ENCODE measurements at regions not wholly inside any gene's neighbourhood (a gene's known extent, or its start where the extent isn't known, plus 50 kb on each side); places are given as distances from the start of the nearest gene placed in this dataset.
A peak's percentile ranks its signal among the peaks of the same experiment; 100 is the strongest.

DNA sequence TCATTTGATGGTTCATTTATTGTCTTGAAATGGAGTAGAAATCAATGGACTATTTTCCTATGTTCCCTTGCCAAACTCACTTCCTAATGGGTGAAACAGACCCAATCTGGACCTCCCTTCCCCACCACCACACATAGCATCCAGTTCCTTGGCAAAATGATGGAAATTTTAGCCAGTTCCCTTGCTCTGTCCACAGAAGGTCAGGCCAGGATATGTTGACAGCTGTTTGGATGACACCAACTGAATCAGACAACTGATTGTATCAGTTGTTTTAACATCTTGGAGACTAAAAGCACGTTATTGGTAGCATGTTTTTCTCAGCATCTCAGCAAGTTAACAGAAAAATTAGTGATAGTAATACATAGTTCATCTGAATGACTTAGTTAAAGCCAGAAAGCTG, 534.8 kb downstream of the PSAT1 start:
- Histone ChIP-seq H3K9ac (ENCODE audit: low read length) (no peak overlapping the region), H3K27me3 (replicated peaks; ENCODE audit: control insufficient read depth, insufficient read depth, low read length) (no peaks in the 10 kb centered on the region), H3K4me3 (ENCODE audit: low read length) (no peak overlapping the region), H3K36me3 (ENCODE audit: control insufficient read depth, insufficient read depth, low read length, severe bottlenecking) (no peaks in the 10 kb centered on the region), H3K9me3 (ENCODE audit: control insufficient read depth, low read length) (no peaks in the 10 kb centered on the region), H3K4me1 (ENCODE audit: control insufficient read depth, insufficient read depth, low read length) (no peaks in the 10 kb centered on the region)
- no peak for DNase-seq (ENCODE audit: low read depth)

DNA sequence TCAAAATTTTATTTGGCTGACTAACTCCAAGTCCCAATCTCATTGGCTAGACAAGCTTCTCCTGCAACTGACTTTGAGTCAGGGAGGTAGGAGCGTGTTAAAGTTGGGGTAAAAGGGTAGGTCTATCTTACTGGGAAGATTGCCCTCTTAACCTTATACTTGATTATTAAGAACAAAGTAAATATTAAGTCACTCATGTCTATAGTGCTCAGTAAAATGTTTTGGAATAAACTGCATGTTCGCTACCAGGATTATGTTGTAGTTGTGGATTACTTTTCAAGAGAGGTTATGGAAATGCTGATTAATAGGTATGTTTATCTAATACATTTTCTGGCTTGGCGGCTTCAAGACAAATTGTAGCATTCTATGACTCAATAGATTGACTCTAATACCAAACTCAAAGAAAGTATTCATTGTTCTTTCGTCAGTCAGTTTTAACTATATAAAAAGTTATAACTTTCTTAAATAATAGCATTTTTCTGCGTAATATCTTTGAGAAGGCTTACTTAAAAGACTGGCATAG, 539.1 kb downstream of the PSAT1 start:
- Histone ChIP-seq H3K36me3 (ENCODE audit: control insufficient read depth, insufficient read depth, low read length, severe bottlenecking) (no peaks in the 10 kb centered on the region), H3K9ac (ENCODE audit: low read length) (no peak overlapping the region), H3K9me3 (ENCODE audit: control insufficient read depth, low read length) (no peaks in the 10 kb centered on the region), H3K4me3 (ENCODE audit: low read length) (no peak overlapping the region), H3K4me1 (ENCODE audit: control insufficient read depth, insufficient read depth, low read length) (no peaks in the 10 kb centered on the region), H3K27me3 (replicated peaks; ENCODE audit: control insufficient read depth, insufficient read depth, low read length) (no peaks in the 10 kb centered on the region)
- DNase-seq (ENCODE audit: low read depth), result no peak

DNA sequence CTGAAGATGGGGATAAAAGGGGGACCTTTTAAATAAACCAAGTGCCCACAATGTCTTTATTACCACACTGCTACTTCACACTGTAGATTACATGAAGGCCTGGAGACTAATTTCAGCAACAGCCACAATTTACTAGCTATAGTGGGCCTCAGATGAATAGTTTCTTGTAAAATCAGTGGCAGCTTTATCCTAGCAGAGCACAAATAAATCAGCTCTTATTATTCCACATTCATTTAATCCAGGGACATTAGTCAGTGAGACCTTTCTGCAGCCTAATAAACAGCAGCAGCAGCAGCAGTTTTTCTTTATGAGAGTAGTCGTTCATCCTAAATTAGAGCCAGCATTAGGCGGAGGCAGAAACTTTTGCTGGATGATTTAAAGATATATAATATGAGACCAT, 542.3 kb downstream of the PSAT1 start:
- no peaks in the 10 kb centered on the region for H3K4me1 ChIP-seq (ENCODE audit: control insufficient read depth, insufficient read depth, low read length)
- H3K4me3 ChIP-seq (ENCODE audit: low read length), result no peak overlapping the region
- peaks cover 4% of the 10 kb centered on the region for H3K9me3 ChIP-seq (ENCODE audit: control insufficient read depth, low read length)
- H3K36me3 ChIP-seq (ENCODE audit: control insufficient read depth, insufficient read depth, low read length, severe bottlenecking), result no peaks in the 10 kb centered on the region
- no peak overlapping the region for H3K9ac ChIP-seq (ENCODE audit: low read length)
- H3K27me3 ChIP-seq (replicated peaks; ENCODE audit: control insufficient read depth, insufficient read depth, low read length), result no peaks in the 10 kb centered on the region
- DNase-seq (ENCODE audit: low read depth), result no peak

DNA sequence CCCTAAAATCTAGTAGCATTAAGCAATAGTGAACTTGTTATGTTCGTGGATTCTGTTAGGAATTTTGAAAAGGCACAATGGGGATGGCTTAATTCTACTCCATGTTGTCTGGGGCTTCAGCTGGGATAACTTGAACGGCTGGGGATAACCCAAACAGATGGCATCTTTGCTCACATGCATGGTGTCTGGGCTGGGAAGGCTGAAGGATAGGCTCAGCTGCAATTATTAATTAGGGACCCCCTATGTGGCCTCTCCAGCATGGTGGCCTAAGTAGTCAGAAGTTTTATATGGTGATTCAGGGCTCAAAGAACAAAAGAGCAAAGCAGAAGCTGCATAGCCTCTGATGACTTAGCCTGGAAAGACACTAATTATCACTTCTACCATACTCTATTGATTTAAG, 551.1 kb downstream of the PSAT1 start:
- peaks cover 11% of the 10 kb centered on the region for H3K9me3 ChIP-seq (ENCODE audit: control insufficient read depth, low read length)
- H3K36me3 ChIP-seq (ENCODE audit: control insufficient read depth, insufficient read depth, low read length, severe bottlenecking), result no peaks in the 10 kb centered on the region
- H3K4me3 ChIP-seq (ENCODE audit: low read length), result no peak overlapping the region
- no peaks in the 10 kb centered on the region for H3K27me3 ChIP-seq (replicated peaks; ENCODE audit: control insufficient read depth, insufficient read depth, low read length)
- DNase-seq (ENCODE audit: low read depth), result no peak
- H3K4me1 ChIP-seq (ENCODE audit: control insufficient read depth, insufficient read depth, low read length), result no peaks in the 10 kb centered on the region
- H3K9ac ChIP-seq (ENCODE audit: low read length), result no peak overlapping the region

DNA sequence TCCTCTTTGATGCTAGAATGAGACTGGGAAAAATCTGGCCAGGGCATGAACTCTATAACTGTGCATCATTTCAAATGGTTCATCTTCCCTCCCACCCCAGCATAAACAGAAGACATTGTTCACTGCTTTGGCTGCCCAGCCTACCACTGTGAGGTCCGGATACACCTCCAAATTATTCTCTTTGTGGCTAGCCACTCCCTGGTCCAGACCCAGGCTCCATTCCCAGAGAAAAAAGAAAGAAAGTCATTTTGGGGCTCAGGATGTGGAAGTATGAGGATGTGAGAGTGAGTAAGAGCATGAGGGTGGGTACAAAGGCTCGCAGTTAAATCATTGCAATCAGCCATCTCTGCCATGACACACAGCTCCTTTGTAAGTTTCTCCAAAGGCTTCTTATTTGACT, 559.2 kb downstream of the PSAT1 start:
- Histone ChIP-seq H3K36me3 (ENCODE audit: control insufficient read depth, insufficient read depth, low read length, severe bottlenecking) (no peaks in the 10 kb centered on the region), H3K4me1 (ENCODE audit: control insufficient read depth, insufficient read depth, low read length) (peaks cover 5% of the 10 kb centered on the region), H3K27me3 (replicated peaks; ENCODE audit: control insufficient read depth, insufficient read depth, low read length) (no peaks in the 10 kb centered on the region), H3K9ac (ENCODE audit: low read length) (no peak overlapping the region), H3K4me3 (ENCODE audit: low read length) (no peak overlapping the region), H3K9me3 (ENCODE audit: control insufficient read depth, low read length) (no peaks in the 10 kb centered on the region)
- DNase-seq (ENCODE audit: low read depth), result no peak

DNA sequence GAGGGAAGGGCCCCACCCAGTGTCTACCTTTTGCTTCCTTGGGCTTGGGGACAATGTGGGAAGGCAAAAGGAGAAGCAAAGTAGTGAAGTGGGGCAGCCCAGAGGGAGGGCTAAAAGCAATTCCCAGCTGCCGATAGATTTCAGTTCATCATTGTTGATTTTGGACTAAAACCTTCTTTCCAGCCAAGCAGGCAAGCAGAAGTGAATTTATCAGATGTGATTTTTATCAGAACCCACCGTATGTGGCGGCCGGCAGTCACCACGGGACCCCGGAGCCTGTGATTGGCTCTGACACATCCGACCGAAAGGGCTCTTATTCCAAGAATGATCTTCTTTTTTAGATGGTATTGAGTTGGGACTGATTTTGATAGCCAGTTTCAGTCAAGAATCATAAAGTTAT, 559.9 kb downstream of the PSAT1 start:
- H3K4me3 ChIP-seq (ENCODE audit: low read length), result no peak overlapping the region
- H3K36me3 ChIP-seq (ENCODE audit: control insufficient read depth, insufficient read depth, low read length, severe bottlenecking), result no peaks in the 10 kb centered on the region
- H3K9me3 ChIP-seq (ENCODE audit: control insufficient read depth, low read length), result no peaks in the 10 kb centered on the region
- no peaks in the 10 kb centered on the region for H3K27me3 ChIP-seq (replicated peaks; ENCODE audit: control insufficient read depth, insufficient read depth, low read length)
- no peak overlapping the region for H3K9ac ChIP-seq (ENCODE audit: low read length)
- H3K4me1 ChIP-seq (ENCODE audit: control insufficient read depth, insufficient read depth, low read length), result peaks cover 5% of the 10 kb centered on the region
- no peak for DNase-seq (ENCODE audit: low read depth)

DNA sequence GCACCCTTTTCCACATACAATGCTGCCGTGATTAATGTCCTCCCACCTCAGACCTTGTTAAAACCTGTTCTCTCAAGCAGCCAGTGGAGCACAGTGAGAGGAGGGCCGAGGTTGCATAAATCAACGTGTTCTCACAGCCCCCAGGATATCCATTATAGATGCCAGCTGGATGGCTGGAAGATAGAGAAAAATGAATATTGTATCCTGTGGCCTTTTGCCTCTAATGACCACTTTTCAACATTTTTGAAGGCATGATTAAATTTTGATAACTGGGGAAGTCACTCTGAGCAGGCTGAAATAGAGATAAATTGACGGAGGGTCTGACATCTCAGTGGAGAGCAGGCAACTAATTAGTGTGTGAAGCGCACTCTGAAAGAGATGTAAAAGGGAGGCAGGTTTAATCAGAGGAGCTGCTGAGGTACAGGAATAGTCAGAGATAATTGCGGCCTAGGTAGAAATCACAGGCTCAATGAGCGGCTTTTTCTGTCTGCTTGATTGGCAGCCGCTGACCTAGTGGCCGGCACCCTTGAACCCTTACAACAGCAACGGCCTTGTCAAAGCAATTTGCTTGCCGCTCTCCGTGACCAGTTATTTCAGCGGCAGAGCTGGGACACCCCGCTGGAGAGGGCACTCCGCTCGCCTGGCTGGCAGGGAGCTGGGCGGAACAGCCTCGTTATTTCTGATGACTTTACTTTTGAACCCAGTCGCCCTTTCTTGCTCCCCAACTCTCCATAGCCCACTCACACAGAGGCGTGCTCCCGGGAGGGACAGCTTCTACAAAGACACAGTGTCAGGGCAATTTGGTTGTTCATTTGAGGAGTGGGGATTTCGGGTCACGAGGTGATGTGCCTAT, 560.7 kb downstream of the PSAT1 start:
- Histone ChIP-seq H3K36me3 (ENCODE audit: control insufficient read depth, insufficient read depth, low read length, severe bottlenecking) (no peaks in the 10 kb centered on the region), H3K4me3 (ENCODE audit: low read length) (no peak overlapping the region)

DNA sequence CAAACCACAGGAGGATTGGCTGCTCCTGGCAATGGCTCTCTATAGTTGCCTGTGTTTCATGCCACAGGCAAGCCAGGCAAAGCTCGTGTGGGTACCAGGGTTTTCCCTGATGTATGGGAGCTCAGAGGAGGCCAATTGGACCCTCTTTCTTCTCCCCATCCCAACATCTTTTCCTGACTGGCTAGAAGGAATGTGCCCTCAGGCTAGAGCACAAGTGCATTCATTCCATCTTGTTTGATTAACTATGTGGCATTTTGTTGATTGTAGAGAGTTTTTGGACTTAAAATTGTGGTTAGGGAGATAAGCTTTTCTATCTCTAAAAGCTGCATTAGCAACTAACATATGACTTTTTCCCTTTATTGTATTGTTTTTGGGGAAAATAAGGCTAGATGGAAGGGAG, 561.3 kb downstream of the PSAT1 start:
- Histone ChIP-seq H3K4me1 (ENCODE audit: control insufficient read depth, insufficient read depth, low read length) (peaks cover 5% of the 10 kb centered on the region), H3K27me3 (replicated peaks; ENCODE audit: control insufficient read depth, insufficient read depth, low read length) (no peaks in the 10 kb centered on the region), H3K9me3 (ENCODE audit: control insufficient read depth, low read length) (no peaks in the 10 kb centered on the region), H3K4me3 (ENCODE audit: low read length) (no peak overlapping the region), H3K36me3 (ENCODE audit: control insufficient read depth, insufficient read depth, low read length, severe bottlenecking) (no peaks in the 10 kb centered on the region), H3K9ac (ENCODE audit: low read length) (no peak overlapping the region)
- DNase-seq (ENCODE audit: low read depth), result peak; percentile 27

More for the DNA sequence above, 560.7 kb downstream of the PSAT1 start:
- H3K4me1 ChIP-seq (ENCODE audit: control insufficient read depth, insufficient read depth, low read length), result peaks cover 5% of the 10 kb centered on the region
- DNase-seq (ENCODE audit: low read depth), result no peak
- H3K27me3 ChIP-seq (replicated peaks; ENCODE audit: control insufficient read depth, insufficient read depth, low read length), result no peaks in the 10 kb centered on the region
- no peaks in the 10 kb centered on the region for H3K9me3 ChIP-seq (ENCODE audit: control insufficient read depth, low read length)
- no peak overlapping the region for H3K9ac ChIP-seq (ENCODE audit: low read length)

DNA sequence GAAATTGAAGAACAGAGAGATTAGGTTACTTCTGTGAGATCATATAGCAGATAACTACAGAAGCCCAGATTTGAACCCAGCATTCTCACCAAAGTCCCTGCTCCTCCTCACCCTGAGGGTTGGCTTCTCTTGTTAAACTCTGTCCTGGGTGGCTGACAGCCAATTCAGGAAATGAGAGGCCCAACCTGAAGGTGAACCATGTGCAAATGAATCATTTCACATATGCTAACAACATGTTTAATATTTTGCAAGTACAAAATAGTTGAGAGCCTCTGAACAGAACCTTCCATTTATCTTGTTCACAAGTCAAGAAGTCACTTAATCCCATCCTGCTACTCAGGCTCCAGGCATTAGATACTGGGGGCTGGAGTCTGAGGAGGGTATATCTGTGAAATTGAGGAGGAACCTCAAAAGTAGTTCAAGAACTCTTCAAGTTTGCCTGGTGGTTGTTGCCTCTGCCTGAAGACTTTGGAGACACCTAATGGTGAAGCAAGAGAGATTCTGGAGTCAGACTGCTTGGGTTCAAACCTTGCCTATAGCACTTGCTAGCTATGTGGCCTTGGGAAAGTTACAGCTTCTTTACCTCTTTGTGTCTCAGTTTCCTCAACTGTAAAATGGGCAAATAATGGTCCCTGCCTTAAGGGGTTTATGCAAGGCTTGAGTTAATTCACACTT, 564.0 kb downstream of the PSAT1 start:
- Histone ChIP-seq H3K27me3 (replicated peaks; ENCODE audit: control insufficient read depth, insufficient read depth, low read length) (no peaks in the 10 kb centered on the region), H3K9ac (ENCODE audit: low read length) (no peak overlapping the region), H3K36me3 (ENCODE audit: control insufficient read depth, insufficient read depth, low read length, severe bottlenecking) (no peaks in the 10 kb centered on the region), H3K9me3 (ENCODE audit: control insufficient read depth, low read length) (no peaks in the 10 kb centered on the region), H3K4me1 (ENCODE audit: control insufficient read depth, insufficient read depth, low read length) (peaks cover 5% of the 10 kb centered on the region), H3K4me3 (ENCODE audit: low read length) (no peak overlapping the region)
- peak; percentile 35 for DNase-seq (ENCODE audit: low read depth)

DNA sequence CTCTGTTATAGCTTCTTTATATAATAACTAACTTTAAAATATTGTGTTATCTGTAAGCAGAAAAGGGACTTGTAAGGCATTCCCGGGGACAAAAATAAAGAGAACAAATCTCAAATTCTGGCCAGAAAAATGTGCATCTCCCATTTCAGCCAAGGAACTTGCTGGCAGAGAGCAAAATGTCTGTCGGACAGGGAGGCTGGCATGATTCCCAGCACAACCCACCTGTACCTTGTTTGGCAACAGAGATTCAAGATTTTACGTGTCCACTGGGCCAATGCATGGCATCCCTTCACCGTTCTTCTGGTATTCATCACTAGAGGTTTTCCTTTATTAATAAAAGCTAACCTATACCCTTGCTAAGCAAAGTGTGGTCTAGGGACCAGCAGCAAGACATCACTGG, 566.6 kb downstream of the PSAT1 start:
- DNase-seq (ENCODE audit: low read depth), result no peak
- Histone ChIP-seq H3K36me3 (ENCODE audit: control insufficient read depth, insufficient read depth, low read length, severe bottlenecking) (no peaks in the 10 kb centered on the region), H3K9ac (ENCODE audit: low read length) (no peak overlapping the region), H3K9me3 (ENCODE audit: control insufficient read depth, low read length) (no peaks in the 10 kb centered on the region), H3K27me3 (replicated peaks; ENCODE audit: control insufficient read depth, insufficient read depth, low read length) (no peaks in the 10 kb centered on the region), H3K4me3 (ENCODE audit: low read length) (no peak overlapping the region), H3K4me1 (ENCODE audit: control insufficient read depth, insufficient read depth, low read length) (peaks cover 10% of the 10 kb centered on the region)

DNA sequence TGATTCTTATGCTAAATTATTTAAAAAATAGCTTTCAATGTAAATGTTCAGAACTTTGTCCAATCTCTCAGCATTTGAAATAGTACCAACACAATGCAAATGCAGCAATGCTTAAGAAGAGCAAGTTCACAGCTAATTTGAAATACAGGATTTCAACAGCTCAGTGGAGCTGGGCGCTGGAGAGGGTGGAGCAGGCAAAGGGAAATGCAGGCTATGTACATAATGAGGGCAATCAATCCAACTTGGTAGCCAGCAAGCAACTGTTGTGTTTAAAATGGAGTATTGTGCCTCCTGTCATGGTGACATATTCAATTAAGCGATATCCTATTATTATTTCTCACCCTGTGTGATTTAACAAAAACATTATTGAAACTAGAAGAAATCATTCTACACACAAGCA, 568.8 kb downstream of the PSAT1 start:
- DNase-seq (ENCODE audit: low read depth), result no peak
- peaks cover 9% of the 10 kb centered on the region for H3K4me1 ChIP-seq (ENCODE audit: control insufficient read depth, insufficient read depth, low read length)
- H3K4me3 ChIP-seq (ENCODE audit: low read length), result no peak overlapping the region
- H3K9me3 ChIP-seq (ENCODE audit: control insufficient read depth, low read length), result no peaks in the 10 kb centered on the region
- H3K27me3 ChIP-seq (replicated peaks; ENCODE audit: control insufficient read depth, insufficient read depth, low read length), result no peaks in the 10 kb centered on the region
- no peaks in the 10 kb centered on the region for H3K36me3 ChIP-seq (ENCODE audit: control insufficient read depth, insufficient read depth, low read length, severe bottlenecking)
- H3K9ac ChIP-seq (ENCODE audit: low read length), result no peak overlapping the region

Measured in adipocyte (in vitro differentiated cells).